Adrenal gland (tissue), 5 donors: ENCODE measurements at regions not wholly inside any gene's neighbourhood (a gene's known extent, or its start where the extent isn't known, plus 50 kb on each side); places are given as distances from the start of the nearest gene placed in this dataset.

Experiments
- CTCF ChIP-seq, 6 experiments: fragments of 450-650 bp in 4 of 6; fragments of 200-600 bp in 2 of 6; sonication (generic) in 1 of 6; IDR thresholded peaks; 1 replicate in 5 of 6; 2 replicates in 1 of 6; pipeline versions ENCODE4 v1.5.1 to v1.8.0; 2016 to 2021; ENCODE audit warnings: antibody characterized with exemption in 6 of 6, mild to moderate bottlenecking in 2 of 6, moderate library complexity in 1 of 6
- POLR2A ChIP-seq, 2 donors: fragments of 450-650 bp; IDR thresholded peaks; one replicate each; pipeline ENCODE4 v1.6.1; 2017; ENCODE audit warnings: antibody characterized with exemption in 2 of 2, mild to moderate bottlenecking in 2 of 2, moderate library complexity in 1 of 2
- donor health status: DM: no; HTN: no; CAD: no.

DNA sequence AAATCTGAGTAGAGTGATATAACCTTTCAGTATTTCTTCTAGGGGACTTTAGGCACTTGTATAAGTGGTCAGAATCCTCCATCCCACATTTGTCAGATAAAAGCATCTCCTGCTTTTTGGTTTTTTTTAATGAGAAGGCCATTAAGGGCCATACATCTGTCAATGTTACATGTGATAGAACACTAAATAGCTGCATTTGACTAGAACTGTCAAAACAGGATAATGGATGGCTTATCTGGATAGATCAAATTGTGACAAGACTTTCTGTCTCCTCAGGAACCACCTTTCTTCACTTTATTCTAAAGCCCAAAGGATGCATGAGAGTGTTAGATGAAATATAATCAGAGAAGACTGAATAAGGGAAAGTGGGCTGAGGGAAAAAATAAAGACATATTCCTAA lies 533.4 kb upstream of the TGFBR2 start:
- TF ChIP-seq CTCF (IDR thresholded peaks at IDR 0.05) (no peak), POLR2A (IDR thresholded peaks at IDR 0.05) (no peak)
